Upper lobe of left lung (tissue), 4 donors: ENCODE measurements at regions not wholly inside any gene's neighbourhood (a gene's known extent, or its start where the extent isn't known, plus 50 kb on each side); places are given as distances from the start of the nearest gene placed in this dataset.

Experiments used
- CTCF ChIP-seq, 6 experiments: fragments of 450-650 bp in 4 of 6; fragments of 200-600 bp in 2 of 6; sonication (generic) in 2 of 6; IDR thresholded peaks; one replicate each; pipeline ENCODE4 v1.5.1; 2016 to 2019; ENCODE audit warnings: antibody characterized with exemption in 6 of 6
- EP300 ChIP-seq, 4 donors: sonication (generic); formaldehyde crosslinking; IDR thresholded peaks; one replicate each; pipeline ENCODE4 v1.5.1; 2017; ENCODE audit warnings: antibody characterized with exemption in 4 of 4, control low read depth in 2 of 4
- POLR2AphosphoS5 ChIP-seq, 2 donors: sonication (generic); formaldehyde crosslinking; IDR thresholded peaks; one replicate each; pipeline ENCODE4 v1.5.1; 2017; ENCODE audit warnings: antibody characterized with exemption in 2 of 2

- TF ChIP-seq POLR2AphosphoS5 (IDR thresholded peaks at IDR 0.05) (no peak), CTCF (IDR thresholded peaks at IDR 0.05) (no peak), EP300 (IDR thresholded peaks at IDR 0.05) (no peak)
Measured at GRCh38 chr3:187976365-187976900, 177.5 kb upstream of the LPP start.
